ACC112 (cell line): ENCODE measurements at regions not wholly inside any gene's neighbourhood (a gene's known extent, or its start where the extent isn't known, plus 50 kb on each side); places are given as distances from the start of the nearest gene placed in this dataset.
"Not testable (repeated sequence)": the region's sequence is repeated elsewhere in the genome, so short reads cannot be mapped to it uniquely, and the experiment has no call there.

ENCODE experiments used
- H2AFZ ChIP-seq: fragments of 200-600 bp; sonication (generic); one replicate; pipeline ENCODE4 v1.6.0; 2017; ENCODE audit warnings: antibody characterized with exemption, low read length; ENCODE audit not compliant: unreplicated experiment
- H3K27ac ChIP-seq: fragments of 200-600 bp; sonication (generic); 2 replicates; pipeline ENCODE4 v1.5.1; 2014; ENCODE audit warnings: low read depth, mild to moderate bottlenecking, antibody characterized with exemption, low read length, moderate library complexity
- H3K27me3 ChIP-seq: fragments of 200-600 bp; sonication (generic); 2 replicates; pipeline ENCODE4 v1.6.1; 2014; ENCODE audit warnings: mild to moderate bottlenecking, antibody characterized with exemption, low read length, moderate library complexity, mixed read lengths; ENCODE audit not compliant: insufficient read depth
- H3K36me3 ChIP-seq: fragments of 200-600 bp; sonication (generic); 2 replicates; pipeline ENCODE4 v1.6.1; 2016; ENCODE audit warnings: mild to moderate bottlenecking, antibody characterized with exemption, low read length, moderate library complexity, mixed read lengths; ENCODE audit not compliant: insufficient read depth
- H3K4me1 ChIP-seq: fragments of 200-600 bp; sonication (generic); one replicate; pipeline ENCODE4 v1.6.1; 2016; ENCODE audit warnings: low read length, mixed read lengths; ENCODE audit not compliant: insufficient read depth, unreplicated experiment, control insufficient read depth
- H3K4me3 ChIP-seq: fragments of 200-600 bp; sonication (generic); 2 replicates; pipeline ENCODE4 v1.5.1; 2014; ENCODE audit warnings: mild to moderate bottlenecking, low read depth, low read length
- H3K79me2 ChIP-seq: fragments of 200-600 bp; sonication (generic); one replicate; pipeline ENCODE4 v1.6.0; 2016; ENCODE audit warnings: low read length; ENCODE audit not compliant: control insufficient read depth, unreplicated experiment, insufficient read depth

GRCh38 chr6:157747370-157747769 is 75.7 kb upstream of the SNX9 start:
- peaks cover 4% of the 10 kb centered on the region; the same call in 1 of the 2 replicates for H3K27me3 ChIP-seq
- no peaks in the 10 kb centered on the region for H3K79me2 ChIP-seq
- no peaks in the 10 kb centered on the region for H3K4me1 ChIP-seq
- H3K27ac ChIP-seq: no peak overlapping the region
- H3K36me3 ChIP-seq: no peaks in the 10 kb centered on the region
- no peak overlapping the region for H2AFZ ChIP-seq
- no peak overlapping the region for H3K4me3 ChIP-seq

- peaks cover 4% of the 10 kb centered on the region; the same call in 1 of the 2 replicates for H3K27me3 ChIP-seq
- H3K27ac ChIP-seq: no peak overlapping the region
Measured at GRCh38 chr6:157748839-157749571, 74.0 kb upstream of the SNX9 start.

GRCh38 chr6:157750973-157751372 is 72.1 kb upstream of the SNX9 start:
- not testable (repeated sequence) for H3K27me3 ChIP-seq, H2AFZ ChIP-seq, H3K4me1 ChIP-seq, H3K36me3 ChIP-seq, H3K79me2 ChIP-seq, H3K27ac ChIP-seq, H3K4me3 ChIP-seq

More at GRCh38 chr6:157748839-157749571, 74.0 kb upstream of the SNX9 start:
- H3K36me3 ChIP-seq: no peaks in the 10 kb centered on the region
- H3K79me2 ChIP-seq: no peaks in the 10 kb centered on the region
- H3K4me3 ChIP-seq: no peak overlapping the region
- H3K4me1 ChIP-seq: no peaks in the 10 kb centered on the region
- no peak overlapping the region for H2AFZ ChIP-seq

GRCh38 chr6:157751547-157752200 is 71.4 kb upstream of the SNX9 start:
- Histone ChIP-seq H3K27me3 (no peaks in the 10 kb centered on the region), H3K36me3 (no peaks in the 10 kb centered on the region), H3K4me3 (no peak overlapping the region)

GRCh38 chr6:157752879-157753278 is 70.2 kb upstream of the SNX9 start:
- not testable (repeated sequence) for H3K27ac ChIP-seq, H2AFZ ChIP-seq, H3K79me2 ChIP-seq, H3K4me3 ChIP-seq, H3K36me3 ChIP-seq, H3K4me1 ChIP-seq, H3K27me3 ChIP-seq

More at GRCh38 chr6:157751547-157752200, 71.4 kb upstream of the SNX9 start:
- no peak overlapping the region for H3K27ac ChIP-seq
- H2AFZ ChIP-seq: no peak overlapping the region
- no peaks in the 10 kb centered on the region for H3K4me1 ChIP-seq
- no peaks in the 10 kb centered on the region for H3K79me2 ChIP-seq

GRCh38 chr6:157753291-157753690 is 69.8 kb upstream of the SNX9 start:
- Histone ChIP-seq H3K79me2 (no peaks in the 10 kb centered on the region), H3K4me3 (no peak overlapping the region), H2AFZ (no peak overlapping the region), H3K36me3 (no peaks in the 10 kb centered on the region), H3K27me3 (no peaks in the 10 kb centered on the region), H3K27ac (no peak overlapping the region), H3K4me1 (no peaks in the 10 kb centered on the region)

- not testable (repeated sequence) for H3K27me3 ChIP-seq, H3K79me2 ChIP-seq, H2AFZ ChIP-seq, H3K27ac ChIP-seq, H3K36me3 ChIP-seq, H3K4me1 ChIP-seq, H3K4me3 ChIP-seq
Measured at GRCh38 chr6:157753801-157754200, 69.2 kb upstream of the SNX9 start.

- Histone ChIP-seq H2AFZ (no peak overlapping the region), H3K27me3 (no peaks in the 10 kb centered on the region), H3K27ac (no peak overlapping the region), H3K4me3 (no peak overlapping the region), H3K36me3 (no peaks in the 10 kb centered on the region), H3K4me1 (no peaks in the 10 kb centered on the region), H3K79me2 (no peaks in the 10 kb centered on the region)
Measured at GRCh38 chr6:157754351-157754750, 68.7 kb upstream of the SNX9 start.

- Histone ChIP-seq H3K36me3 (no peaks in the 10 kb centered on the region), H2AFZ (no peak overlapping the region), H3K27ac (no peak overlapping the region), H3K4me1 (peaks cover 2% of the 10 kb centered on the region), H3K4me3 (no peak overlapping the region), H3K27me3 (no peaks in the 10 kb centered on the region), H3K79me2 (no peaks in the 10 kb centered on the region)
Measured at GRCh38 chr6:157755032-157755745, 67.9 kb upstream of the SNX9 start.

GRCh38 chr6:157755746-157756411 is 67.2 kb upstream of the SNX9 start:
- H3K4me1 ChIP-seq: peaks cover 8% of the 10 kb centered on the region
- H3K27me3 ChIP-seq: no peaks in the 10 kb centered on the region
- no peaks in the 10 kb centered on the region for H3K36me3 ChIP-seq
- H3K79me2 ChIP-seq: no peaks in the 10 kb centered on the region
- no peak overlapping the region for H3K27ac ChIP-seq
- no peak overlapping the region for H2AFZ ChIP-seq
- H3K4me3 ChIP-seq: no peak overlapping the region
